G401 (cell line): ENCODE measurements at regions not wholly inside any gene's neighbourhood (a gene's known extent, or its start where the extent isn't known, plus 50 kb on each side); places are given as distances from the start of the nearest gene placed in this dataset.
A peak's percentile ranks its signal among the peaks of the same experiment; 100 is the strongest.
"Not testable (repeated sequence)": the region's sequence is repeated elsewhere in the genome, so short reads cannot be mapped to it uniquely, and the experiment has no call there.

ENCODE experiments used
- DNase-seq: peaks from one replicate; pipeline ENCODE4 v3.0.0-alpha.2; 2015; ENCODE audit warnings: low spot score
- in situ Hi-C: cut with HindIII; loops from 2 replicates; pipeline ENCODE4 v1.10.0; 2016; ENCODE audit warnings: low sequenced_read_pairs, mixed read lengths

DNA sequence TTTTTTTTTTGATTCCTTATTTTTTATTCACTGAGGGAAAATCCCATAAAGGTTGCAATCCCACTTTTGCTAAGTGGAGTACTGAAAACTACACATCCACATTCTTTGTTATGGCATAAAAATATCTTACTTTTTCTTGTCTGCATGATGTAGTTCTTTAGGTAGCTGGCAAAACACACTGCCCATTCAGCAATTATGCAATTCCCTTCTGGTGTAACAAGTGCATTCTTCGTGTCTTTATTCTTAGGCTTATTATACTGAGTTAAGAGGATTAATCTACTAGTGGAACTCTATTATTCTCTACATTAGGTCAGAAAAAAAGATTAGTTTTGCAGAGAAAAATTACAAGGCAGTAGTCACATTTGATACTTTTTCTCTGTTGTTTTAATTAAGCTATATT lies 403.8 kb upstream of the GBE1 start:
- in situ Hi-C loops = no loop called here
- DNase-seq = no peak

DNA sequence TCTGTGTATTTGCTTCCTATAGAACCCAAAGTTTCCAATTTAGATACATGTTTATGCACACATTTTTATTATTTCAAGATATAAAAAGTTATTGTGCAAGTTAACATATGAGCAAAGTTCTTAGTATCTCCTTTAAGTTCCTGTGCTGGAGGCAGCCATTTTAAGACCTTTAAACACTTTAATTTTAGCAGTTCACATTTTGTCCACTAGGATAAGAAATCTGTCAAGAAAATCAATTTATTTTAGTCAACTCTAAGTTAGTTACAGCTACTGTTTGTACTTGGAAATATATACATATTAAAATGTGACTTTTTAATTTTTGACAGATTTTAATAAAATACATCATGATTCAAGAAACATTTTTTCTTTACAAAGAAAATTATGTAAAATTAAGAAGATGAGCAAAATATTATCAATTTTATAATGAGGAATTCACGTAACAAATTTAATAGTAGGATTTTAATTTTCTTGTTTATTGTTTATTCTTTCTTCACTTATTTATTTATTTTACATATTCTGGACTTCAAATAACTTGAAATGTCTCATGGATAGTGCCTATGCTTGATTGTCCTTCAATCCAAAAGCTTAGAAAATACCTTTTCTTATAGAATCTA lies 402.6 kb upstream of the GBE1 start:
- DNase-seq = no peak
- in situ Hi-C loops = no loop called here

GRCh38 chr3:82157952-82158351 lies 396.5 kb upstream of the GBE1 start:
- DNase-seq = no peak
- in situ Hi-C loops = no loop called here

DNA sequence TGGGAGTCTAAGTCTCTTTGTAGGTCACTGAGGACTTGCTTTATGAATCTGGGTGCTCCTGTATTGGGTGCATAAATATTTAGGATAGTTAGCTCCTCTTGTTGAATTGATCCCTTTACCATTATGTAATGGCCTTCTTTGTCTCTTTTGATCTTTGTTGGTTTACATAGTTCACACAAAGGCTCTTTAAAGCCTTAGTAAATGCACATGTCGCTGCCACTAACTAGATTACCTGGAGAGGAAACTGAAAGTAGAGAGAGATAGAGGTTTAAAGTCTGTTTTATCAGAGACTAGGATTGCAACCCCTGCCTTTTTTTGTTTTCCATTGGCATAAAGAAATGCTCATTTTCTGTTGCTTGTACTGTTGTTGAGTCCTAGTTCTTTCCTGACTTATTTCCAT lies 392.4 kb upstream of the GBE1 start:
- in situ Hi-C loops, DNase-seq: not testable (repeated sequence)

DNA sequence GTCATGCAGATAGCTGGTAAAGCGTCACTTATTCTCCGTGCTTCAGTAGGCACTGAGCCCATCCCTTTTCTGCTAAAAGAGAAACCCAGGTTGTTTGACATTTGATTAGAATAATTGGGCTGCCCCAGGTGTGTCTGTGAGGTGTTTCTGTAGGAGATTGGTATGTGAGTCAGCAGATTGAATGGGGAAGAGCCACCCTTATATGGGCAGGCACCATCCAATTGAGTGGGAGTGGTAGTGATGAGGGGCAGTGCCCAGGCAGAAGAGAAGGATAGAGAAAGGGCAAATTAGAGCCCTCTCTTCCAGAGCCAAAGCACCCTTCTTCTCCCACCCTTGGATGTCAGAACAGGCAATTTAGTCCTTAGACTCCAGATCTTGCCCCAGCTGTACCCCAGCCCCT lies 384.3 kb upstream of the GBE1 start:
- DNase-seq = no peak
- in situ Hi-C loops = no loop called here

- DNase-seq = no peak
- in situ Hi-C loops = no loop called here
Observed at GRCh38 chr3:82144811-82145210, 383.4 kb upstream of the GBE1 start.

DNA sequence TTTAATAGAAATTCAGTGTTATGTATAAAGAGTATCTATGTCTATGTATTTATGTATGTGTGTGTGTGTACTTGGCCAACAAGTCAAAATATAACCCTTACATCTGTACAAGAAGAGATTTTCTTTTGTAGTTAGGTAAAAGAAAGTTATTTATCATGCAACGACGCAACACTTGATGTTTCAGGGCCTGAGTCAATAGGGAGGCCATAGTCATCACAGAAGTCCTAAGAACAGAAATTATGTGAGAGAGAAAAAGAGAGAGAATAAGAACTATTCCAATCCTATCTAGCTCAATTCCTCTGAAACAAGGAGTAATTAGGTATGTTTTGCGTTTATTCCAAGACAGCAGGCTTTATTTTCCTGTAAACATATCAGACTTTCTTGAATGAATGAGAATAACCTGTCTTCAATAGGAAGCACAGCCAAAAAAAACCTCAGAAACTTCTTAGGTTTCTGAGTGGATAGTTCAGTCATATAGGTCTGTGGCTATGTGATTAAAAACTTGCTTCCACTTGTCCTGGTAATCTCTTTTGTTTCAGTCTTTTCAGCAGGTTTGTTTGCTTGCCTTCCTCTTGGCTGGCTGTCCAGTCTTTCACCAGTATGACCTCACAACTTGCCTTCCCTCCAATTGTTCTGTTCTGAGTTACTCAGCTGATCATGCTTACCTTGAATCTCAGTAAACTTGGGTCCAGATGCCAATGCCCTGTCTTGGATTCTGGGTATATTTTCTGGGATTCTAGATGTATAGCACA lies 382.4 kb upstream of the GBE1 start:
- in situ Hi-C loops = no loop called here
- no peak for DNase-seq

GRCh38 chr3:82141592-82141991 lies 380.1 kb upstream of the GBE1 start:
- in situ Hi-C loops = no loop called here

GRCh38 chr3:82137861-82138260 lies 376.4 kb upstream of the GBE1 start:
- DNase-seq = no peak
- in situ Hi-C loops = no loop called here

More at GRCh38 chr3:82141592-82141991, 380.1 kb upstream of the GBE1 start:
- no peak for DNase-seq

GRCh38 chr3:82137050-82137449 lies 375.6 kb upstream of the GBE1 start:
- no peak for DNase-seq
- in situ Hi-C loops = no loop called here

- in situ Hi-C loops = no loop called here
Observed at GRCh38 chr3:82133070-82133606, 371.7 kb upstream of the GBE1 start.

DNA sequence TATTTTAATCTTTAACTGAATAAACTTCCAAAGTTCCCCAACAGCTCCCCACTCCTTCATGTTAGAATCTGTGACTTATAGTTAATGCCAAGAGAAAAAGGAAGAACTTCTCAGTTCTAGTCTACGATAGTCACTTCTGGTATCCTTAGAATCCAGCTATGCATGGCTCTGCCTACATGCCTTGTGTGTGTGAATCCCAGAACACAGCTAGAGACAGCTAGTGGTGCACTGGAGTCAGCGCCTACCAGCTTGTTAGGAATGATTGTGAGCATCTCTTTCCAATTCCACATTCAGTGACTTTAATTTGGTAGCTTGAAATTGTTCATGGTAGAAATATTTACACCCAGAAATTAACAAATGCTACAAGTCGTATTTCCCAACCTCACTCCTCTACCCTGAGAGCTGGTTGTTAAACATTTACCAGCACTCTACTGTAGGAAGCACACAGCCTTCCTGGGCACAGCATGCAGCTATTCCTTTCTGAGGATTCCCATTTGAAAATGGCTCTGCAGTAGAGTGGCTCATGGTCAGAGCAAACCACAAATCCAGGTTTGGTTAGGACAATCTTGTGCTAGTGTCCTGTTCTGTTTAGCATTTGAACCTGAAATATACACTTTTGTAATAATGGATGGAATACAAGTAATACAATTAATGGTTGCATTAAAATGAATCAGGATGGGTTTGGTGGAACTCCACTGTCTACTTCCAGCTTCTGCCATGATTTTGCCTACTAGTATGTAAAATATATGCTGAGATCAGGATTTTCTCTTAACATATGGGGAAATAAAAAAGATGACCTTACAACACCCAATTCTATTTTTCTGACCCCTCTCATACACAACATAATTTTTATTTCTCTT lies 371.0 kb upstream of the GBE1 start:
- in situ Hi-C loops = no loop called here
- DNase-seq = no peak

More at GRCh38 chr3:82133070-82133606, 371.7 kb upstream of the GBE1 start:
- peak; percentile 67 for DNase-seq

DNA sequence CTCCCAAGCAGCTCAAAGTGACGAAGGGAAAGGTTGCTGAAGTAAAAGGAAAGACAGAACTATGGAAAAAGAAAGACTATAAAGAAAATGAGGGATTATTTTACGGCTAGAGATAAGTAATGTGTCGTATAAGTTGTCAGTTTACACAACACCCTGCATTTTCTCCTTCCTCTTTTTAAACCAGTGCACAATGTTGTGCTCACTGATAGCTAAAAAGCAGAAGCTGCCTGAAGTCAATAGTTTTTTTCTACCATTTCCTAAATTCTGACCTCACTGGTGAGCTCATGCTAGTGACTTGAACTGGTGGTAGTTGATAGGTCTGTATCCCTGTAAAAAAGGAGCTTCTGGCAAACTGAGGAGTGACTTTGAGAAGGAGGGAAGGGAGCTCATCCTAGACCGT lies 368.6 kb upstream of the GBE1 start:
- in situ Hi-C loops = no loop called here
- DNase-seq = no peak

GRCh38 chr3:82129221-82129801 lies 367.9 kb upstream of the GBE1 start:
- in situ Hi-C loops = no loop called here
- no peak for DNase-seq

GRCh38 chr3:82128271-82128670 lies 366.8 kb upstream of the GBE1 start:
- no peak for DNase-seq
- in situ Hi-C loops = no loop called here

- in situ Hi-C loops = no loop called here
- DNase-seq = no peak
Observed at GRCh38 chr3:82122554-82123345, 361.3 kb upstream of the GBE1 start.

DNA sequence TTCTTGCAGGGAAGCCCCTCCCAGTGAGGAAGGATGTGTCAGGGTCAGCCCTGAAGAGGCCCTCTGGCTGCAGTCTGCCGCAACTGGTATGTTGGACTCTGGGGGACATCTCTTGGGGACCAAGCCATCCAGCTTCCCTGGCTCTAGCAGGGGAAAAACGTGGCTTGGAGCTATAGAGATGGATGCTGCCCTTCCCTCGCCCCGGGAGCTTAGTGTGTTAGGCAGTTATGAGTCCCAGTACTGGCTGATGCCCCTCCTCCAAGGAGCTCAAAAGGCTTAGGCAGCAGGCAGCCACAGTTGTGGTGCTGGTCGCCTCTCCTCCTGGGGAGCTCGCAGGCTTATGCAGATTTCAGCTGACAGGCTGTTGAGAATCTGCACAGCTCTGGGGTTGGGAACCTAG lies 353.1 kb upstream of the GBE1 start:
- in situ Hi-C loops = no loop called here
- no peak for DNase-seq

GRCh38 chr3:82110721-82111120 lies 349.3 kb upstream of the GBE1 start:
- in situ Hi-C loops, DNase-seq: not testable (repeated sequence)

DNA sequence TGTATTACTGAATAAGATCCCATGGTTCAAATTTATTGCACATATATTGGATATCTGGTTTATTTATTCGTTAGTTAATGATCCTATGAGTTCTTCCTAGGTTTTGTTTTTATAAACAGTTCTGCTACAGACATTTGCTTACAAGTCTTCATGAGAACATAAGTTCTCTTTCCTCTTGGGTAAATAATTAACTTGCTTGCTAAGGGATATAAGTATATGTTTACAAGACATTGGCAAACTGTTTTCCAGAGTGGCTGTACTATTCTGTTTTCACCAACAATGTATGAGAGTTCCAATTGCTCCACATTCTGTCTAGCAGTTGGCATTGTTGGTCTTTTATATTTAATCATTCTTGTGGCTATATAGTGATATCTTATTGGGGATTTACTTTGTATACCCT lies 341.8 kb upstream of the GBE1 start:
- in situ Hi-C loops = no loop called here

More for the DNA sequence above, 341.8 kb upstream of the GBE1 start:
- no peak for DNase-seq
